ENCODE measurements at regions not wholly inside any gene's neighbourhood (a gene's known extent, or its start where the extent isn't known, plus 50 kb on each side); places are given as distances from the start of the nearest gene placed in this dataset.

- H3K4me2 ChIP-seq (ENCODE audit: insufficient read depth, low read length): no peak overlapping the region
- H4K20me1 ChIP-seq (ENCODE audit: insufficient read depth, low read length): no peaks in the 10 kb centered on the region
- peak overlapping the region; percentile 23 for H3K27ac ChIP-seq (ENCODE audit: low read depth, low read length)
- no peak for DNase-seq (ENCODE audit: insufficient read length, low spot score, missing footprints)
- TF ChIP-seq CTCF (IDR thresholded peaks at IDR 0.05; ENCODE audit: extremely low read depth, low read depth, low read length): no peak
- H2AFZ ChIP-seq (ENCODE audit: low read length): no peak overlapping the region
- H3K4me3 ChIP-seq (ENCODE audit: insufficient read depth, low read length): no peak overlapping the region
- no peaks in the 10 kb centered on the region for H3K27me3 ChIP-seq (ENCODE audit: insufficient read depth, low read length)
- H3K79me2 ChIP-seq (ENCODE audit: insufficient read depth, low read length): no peaks in the 10 kb centered on the region
- no peaks in the 10 kb centered on the region for H3K36me3 ChIP-seq (ENCODE audit: insufficient read depth, low read length)
- H3K9me3 ChIP-seq (ENCODE audit: low read depth, low read length): no peaks in the 10 kb centered on the region
- H3K4me1 ChIP-seq (ENCODE audit: insufficient read depth, low read length): peaks cover 27% of the 10 kb centered on the region
Measured at GRCh38 chr21:41627428-41627827, 119.5 kb upstream of the TMPRSS2 start.

DNA sequence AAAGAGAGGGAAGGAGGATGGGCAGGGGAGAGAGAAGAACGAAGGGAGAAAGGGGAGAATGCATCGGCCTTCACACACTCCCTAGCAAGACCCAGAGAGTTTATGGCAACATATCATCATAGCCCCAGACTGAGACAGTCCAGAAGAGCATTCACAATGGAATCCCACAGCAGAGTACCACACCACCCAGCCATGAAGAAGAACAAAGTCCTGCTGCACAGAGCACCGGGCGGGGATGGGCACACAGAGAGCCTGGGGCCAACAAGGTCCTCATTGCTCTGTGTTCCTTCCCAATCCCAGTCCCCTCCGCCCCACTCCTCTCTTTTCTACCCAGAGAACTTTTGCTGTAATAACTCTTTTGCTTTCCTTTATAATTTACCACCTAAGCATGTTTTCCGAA, 118.1 kb upstream of the TMPRSS2 start:
- Histone ChIP-seq H3K9me3 (ENCODE audit: low read depth, low read length) (no peaks in the 10 kb centered on the region), H3K4me2 (ENCODE audit: insufficient read depth, low read length) (no peak overlapping the region), H3K4me1 (ENCODE audit: insufficient read depth, low read length) (peaks cover 15% of the 10 kb centered on the region), H3K36me3 (ENCODE audit: insufficient read depth, low read length) (no peaks in the 10 kb centered on the region), H3K27ac (ENCODE audit: low read depth, low read length) (no peak overlapping the region), H4K20me1 (ENCODE audit: insufficient read depth, low read length) (no peaks in the 10 kb centered on the region), H3K4me3 (ENCODE audit: insufficient read depth, low read length) (no peak overlapping the region), H3K27me3 (ENCODE audit: insufficient read depth, low read length) (no peaks in the 10 kb centered on the region), H3K79me2 (ENCODE audit: insufficient read depth, low read length) (no peaks in the 10 kb centered on the region), H2AFZ (ENCODE audit: low read length) (no peak overlapping the region)
- DNase-seq (ENCODE audit: insufficient read length, low spot score, missing footprints): no peak
- TF ChIP-seq CTCF (IDR thresholded peaks at IDR 0.05; ENCODE audit: extremely low read depth, low read depth, low read length): no peak

- no peak for DNase-seq (ENCODE audit: insufficient read length, low spot score, missing footprints)
- Histone ChIP-seq H2AFZ (ENCODE audit: low read length) (no peak overlapping the region), H3K4me1 (ENCODE audit: insufficient read depth, low read length) (peaks cover 9% of the 10 kb centered on the region), H3K4me2 (ENCODE audit: insufficient read depth, low read length) (no peak overlapping the region), H3K9me3 (ENCODE audit: low read depth, low read length) (no peaks in the 10 kb centered on the region), H3K79me2 (ENCODE audit: insufficient read depth, low read length) (no peaks in the 10 kb centered on the region), H3K36me3 (ENCODE audit: insufficient read depth, low read length) (no peaks in the 10 kb centered on the region), H3K27ac (ENCODE audit: low read depth, low read length) (no peak overlapping the region), H3K27me3 (ENCODE audit: insufficient read depth, low read length) (no peaks in the 10 kb centered on the region), H4K20me1 (ENCODE audit: insufficient read depth, low read length) (no peaks in the 10 kb centered on the region), H3K4me3 (ENCODE audit: insufficient read depth, low read length) (no peak overlapping the region)
- no peak for TF ChIP-seq CTCF (IDR thresholded peaks at IDR 0.05; ENCODE audit: extremely low read depth, low read depth, low read length)
Measured at GRCh38 chr21:41625428-41625827, 117.5 kb upstream of the TMPRSS2 start.

DNA sequence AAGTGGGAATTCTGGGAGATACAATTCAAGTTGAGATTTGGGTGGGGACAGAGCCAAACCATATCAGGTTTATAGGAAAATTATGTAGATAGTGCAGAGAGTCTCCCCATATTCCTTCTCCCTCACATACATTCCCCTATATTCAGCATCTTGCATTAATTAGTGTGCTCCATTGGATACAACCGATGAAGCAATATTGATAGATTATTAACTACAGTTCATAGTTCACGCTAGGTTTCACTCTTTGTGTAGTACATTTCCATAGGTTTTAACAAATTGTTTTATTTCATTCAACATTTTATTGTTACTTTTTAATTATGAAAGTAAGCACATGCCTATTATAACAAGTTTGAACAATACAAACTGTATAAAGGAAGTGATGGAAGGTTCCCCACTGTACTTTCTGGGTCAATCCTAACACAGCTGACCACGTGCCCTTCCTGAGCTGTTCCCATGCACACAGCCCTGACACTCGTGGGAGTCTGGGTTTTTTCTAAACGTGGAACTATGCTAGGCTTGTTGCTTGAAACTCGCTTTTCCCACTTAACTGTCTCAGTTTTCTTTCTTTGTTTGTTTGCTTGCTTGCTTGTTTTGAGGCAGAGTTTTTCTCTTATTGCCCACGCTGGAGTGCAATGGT, 116.8 kb upstream of the TMPRSS2 start:
- no peaks in the 10 kb centered on the region for H3K27me3 ChIP-seq (ENCODE audit: insufficient read depth, low read length)
- no peak overlapping the region for H3K27ac ChIP-seq (ENCODE audit: low read depth, low read length)
- TF ChIP-seq CTCF (IDR thresholded peaks at IDR 0.05; ENCODE audit: extremely low read depth, low read depth, low read length): no peak
- no peaks in the 10 kb centered on the region for H3K9me3 ChIP-seq (ENCODE audit: low read depth, low read length)
- DNase-seq (ENCODE audit: insufficient read length, low spot score, missing footprints): no peak
- H4K20me1 ChIP-seq (ENCODE audit: insufficient read depth, low read length): no peaks in the 10 kb centered on the region
- peaks cover 5% of the 10 kb centered on the region for H3K4me1 ChIP-seq (ENCODE audit: insufficient read depth, low read length)
- no peak overlapping the region for H3K4me2 ChIP-seq (ENCODE audit: insufficient read depth, low read length)
- no peak overlapping the region for H2AFZ ChIP-seq (ENCODE audit: low read length)
- H3K4me3 ChIP-seq (ENCODE audit: insufficient read depth, low read length): no peak overlapping the region
- H3K79me2 ChIP-seq (ENCODE audit: insufficient read depth, low read length): no peaks in the 10 kb centered on the region
- H3K36me3 ChIP-seq (ENCODE audit: insufficient read depth, low read length): no peaks in the 10 kb centered on the region
